ENCODE measurements at regions not wholly inside any gene's neighbourhood (a gene's known extent, or its start where the extent isn't known, plus 50 kb on each side); places are given as distances from the start of the nearest gene placed in this dataset.

DNA sequence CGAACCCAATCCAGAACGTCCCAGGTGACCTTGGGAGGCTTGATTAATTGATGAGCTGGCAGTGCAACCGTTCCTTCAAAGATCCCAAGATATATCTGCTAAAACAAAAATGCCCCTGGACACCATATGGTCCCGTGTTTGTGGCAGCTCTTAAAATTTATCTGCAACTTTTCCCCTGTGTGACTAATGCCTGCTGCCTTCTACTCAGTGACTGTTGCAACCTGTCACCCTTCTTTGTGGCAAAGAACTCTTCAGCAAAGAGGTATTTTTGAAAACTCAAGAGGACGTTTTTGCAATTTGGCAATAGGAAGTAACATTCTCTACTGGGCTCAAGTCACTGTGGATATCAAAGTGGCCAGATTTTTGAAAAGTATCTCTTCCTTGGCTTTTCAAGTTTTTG is 75.8 kb upstream of the SOD3 start:
- no peak for DNase-seq (ENCODE audit: low read depth in 2 of 2)

DNA sequence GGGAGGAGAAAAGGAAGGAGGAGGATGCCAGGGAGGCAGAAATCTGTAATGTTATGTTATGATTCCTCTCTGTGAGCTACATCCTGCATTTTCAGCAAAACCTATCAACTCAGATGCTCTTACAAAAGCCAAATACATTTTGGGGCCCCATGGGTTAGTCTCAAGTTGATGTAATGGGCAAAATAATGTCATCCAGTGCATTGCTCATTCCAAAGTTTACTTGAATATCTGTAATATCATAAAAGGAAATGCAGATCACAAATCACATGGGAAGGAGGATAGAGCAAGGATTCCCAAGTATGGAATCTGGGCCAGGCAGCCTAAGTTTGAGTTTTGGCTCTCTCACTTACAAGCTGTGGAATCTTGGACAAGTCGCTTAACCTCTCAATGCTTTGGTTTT is 74.9 kb upstream of the SOD3 start:
- no peak for DNase-seq (ENCODE audit: low read depth in 2 of 2)

DNA sequence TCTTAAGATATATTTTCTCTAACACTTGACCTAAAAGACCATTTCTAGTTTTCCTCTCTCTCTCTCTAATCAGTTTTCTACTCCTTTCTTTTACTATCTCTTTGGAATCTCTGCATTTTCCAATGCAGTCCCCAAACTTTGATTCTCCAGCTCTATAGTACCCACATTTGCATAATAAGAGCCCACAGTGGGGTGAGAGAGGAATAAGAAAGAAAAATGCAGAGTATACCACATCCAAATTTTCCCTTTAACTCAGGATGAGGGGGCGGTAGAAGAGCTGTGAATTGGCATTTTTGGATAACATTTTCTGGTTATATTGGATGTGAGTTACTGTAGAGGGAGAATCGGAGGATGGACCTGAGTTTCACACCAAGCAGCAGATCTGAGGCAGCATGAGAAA is 74.4 kb upstream of the SOD3 start:
- DNase-seq (ENCODE audit: low read depth in 2 of 2), result no peak

DNA sequence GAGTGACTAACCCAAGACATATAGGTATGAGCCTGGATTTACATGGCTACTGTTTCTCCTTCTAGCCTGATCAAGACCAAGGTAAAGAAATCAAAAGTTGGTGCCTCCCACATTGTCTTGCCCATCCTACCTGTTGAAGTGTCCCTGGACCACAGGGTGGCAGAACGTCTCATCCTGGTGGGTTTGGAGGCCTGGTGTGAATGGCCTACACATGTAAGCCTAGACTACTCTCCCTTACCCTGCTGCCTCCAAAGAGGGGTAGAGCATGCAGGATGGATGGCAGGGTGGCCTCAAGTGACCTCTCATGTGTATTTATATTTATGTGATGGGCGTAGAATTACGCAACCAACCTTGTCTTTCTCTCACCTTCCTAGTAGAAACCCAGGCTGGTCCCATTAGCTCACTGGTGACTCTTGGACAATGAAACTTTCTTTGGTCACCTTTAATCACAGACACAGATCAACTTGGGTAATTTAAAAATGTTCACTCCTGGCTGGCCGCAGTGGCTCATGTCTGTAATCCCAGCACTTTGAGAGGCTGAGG is 73.3 kb upstream of the SOD3 start:
- no peak for DNase-seq (ENCODE audit: low read depth in 2 of 2)

DNA sequence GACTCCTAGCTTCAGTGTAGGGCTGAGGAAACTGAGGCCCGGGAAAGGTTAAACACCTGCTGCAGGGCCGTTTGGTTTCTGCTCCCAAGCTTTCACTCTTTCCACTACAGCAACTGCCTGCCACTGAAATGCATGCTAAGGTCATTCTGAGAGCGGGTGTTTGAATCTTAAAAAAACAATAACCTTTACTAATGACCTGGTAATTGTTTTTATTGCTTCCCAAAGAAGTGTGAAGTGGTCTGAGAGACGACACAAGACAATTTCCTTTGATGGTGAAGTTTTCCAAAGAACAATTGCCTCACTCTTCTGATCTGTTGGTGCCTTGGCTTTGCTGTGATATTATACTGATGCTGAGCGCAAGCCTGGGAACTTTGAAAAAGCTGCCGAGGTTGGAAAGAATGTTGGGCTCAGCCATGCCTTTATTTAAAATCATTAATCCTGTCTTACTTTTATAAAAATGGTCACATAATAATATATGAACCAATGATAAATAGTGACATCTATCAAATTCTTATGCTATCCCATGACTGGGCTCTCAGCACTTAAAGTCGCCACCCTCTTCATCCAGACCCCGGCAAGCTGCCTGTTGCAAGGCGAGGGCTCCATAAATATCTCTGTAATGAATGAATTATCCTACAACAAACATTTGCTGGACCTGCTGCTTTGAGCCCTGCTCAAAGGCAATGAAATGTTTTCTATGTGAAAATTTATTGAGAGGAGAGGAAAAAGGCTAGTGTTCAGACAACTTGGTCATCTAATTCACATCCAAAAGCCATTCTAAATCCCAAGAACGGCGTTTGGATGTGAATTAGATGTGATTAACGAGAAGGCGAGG is 67.8 kb upstream of the SOD3 start:
- no peak for DNase-seq (ENCODE audit: low read depth in 2 of 2)

DNA sequence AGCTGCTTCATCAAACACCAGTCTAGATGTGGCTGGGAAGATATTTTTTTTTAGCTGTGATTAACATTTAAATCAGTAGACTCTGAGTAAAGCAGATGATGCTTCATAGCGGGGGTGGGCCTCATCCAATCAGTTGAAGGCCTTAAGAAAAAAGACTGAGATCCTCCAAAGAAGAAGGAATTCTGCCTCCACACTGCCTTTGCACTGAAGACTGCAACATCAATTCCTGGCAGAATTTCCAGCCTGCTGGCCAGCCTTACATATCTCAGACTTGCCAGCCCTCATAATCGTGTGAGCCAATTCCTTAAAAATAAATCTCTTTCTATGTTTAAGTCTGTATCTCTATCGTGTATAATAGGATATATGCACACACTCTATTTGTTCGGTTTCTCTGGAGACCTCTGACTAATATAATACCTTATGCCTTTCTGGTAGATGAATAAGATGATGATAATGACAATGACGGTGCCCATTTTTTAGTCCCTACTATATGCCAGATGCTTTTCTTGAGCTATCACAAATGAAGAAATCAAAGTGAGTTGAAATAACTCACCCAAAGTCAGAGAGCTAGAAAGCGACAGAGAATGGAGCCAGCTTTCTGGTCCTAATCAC is 66.1 kb upstream of the SOD3 start:
- DNase-seq (ENCODE audit: low read depth in 2 of 2), result no peak

DNA sequence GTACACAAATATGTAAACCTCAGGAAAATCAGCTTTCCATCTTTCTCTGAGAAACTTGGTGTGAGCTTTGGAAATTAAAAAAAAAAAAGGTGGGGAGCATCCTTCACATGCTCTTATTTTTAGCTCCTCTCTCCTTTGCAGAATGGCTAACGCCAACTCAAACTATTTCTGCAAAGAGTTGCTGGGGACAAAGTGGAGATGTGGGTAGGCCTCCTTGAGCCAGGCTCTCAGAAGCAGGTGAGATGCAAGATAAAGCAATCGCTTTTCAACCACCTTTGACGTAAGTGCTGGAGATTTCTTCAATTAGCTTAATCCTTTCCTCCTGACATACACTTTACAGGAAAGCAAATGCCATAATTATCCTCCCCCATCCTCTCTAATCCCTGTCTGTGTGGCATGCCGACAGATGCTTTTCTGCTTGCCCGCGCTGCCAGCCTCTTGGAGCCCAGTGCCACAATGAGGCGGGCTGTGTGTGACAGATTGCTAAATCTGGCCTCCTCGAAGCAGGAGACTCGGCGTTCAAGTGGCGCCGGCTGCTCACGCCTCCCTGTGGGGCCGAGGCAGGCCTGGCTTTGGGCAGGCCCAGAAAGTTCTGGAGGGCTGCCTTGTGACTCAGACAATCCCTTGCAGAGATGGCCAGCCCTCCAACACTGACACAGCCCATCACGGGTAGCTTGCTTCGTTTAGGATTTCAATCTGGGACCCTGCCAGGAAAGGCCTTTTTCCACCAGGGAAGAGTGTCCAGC is 64.9 kb upstream of the SOD3 start:
- DNase-seq (ENCODE audit: low read depth in 2 of 2), result no peak

DNA sequence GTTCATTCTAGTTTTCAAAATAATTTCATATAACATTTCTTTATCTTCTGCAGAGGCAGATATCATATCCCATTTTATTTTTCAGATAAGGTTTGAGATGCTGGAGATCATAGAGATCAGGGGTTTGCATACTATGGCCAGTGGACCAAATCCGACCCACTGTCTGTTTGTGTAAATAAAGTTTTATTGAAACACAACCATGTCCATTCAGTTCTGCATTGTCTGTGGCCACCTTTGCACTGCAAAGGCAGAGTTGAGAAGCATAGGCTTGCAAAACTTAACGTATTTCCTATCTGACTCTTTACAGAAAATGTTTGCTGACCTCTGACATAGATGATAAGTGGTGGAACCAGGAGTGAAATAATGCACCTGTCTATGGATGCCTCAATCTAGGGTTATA is 63.9 kb upstream of the SOD3 start:
- no peak for DNase-seq (ENCODE audit: low read depth in 2 of 2)

DNA sequence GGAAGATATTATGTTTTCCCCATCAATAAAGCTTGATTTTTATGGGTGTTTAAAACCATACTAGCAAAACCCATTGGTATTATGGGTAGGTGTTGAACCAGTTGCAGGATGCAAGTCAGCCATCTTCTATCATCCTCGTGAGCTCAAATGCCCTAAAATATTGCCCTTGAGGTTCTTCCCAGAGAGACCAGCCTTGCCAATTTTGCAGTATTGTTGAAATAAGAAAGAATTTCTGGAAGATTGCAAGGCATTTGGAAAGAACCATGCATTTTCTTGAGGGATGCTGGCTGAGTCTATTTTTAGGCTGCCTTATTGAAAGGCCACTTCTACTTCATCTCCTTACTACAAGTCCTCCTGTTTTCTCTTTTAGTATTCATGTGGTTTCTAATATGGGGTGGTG is 60.9 kb upstream of the SOD3 start:
- DNase-seq (ENCODE audit: low read depth in 2 of 2), result no peak

DNA sequence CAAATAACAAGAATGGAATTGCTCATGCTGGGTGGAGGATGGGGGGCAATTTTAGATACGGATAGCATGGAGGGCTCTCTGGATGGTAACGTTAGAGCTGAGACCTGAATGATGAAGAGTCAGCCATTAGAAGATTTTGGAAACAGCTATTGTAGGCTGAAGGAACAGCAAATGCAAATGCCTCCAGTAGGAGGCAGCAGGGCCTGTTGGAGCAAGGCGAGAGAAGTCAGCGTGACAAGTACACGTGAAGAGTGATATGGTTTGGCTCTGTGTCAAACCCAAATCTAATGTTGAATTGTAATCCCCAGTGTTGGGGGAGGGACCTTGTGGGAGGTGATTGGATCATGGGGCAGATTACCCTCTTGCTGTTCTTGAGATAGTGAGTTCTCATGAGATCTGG is 59.3 kb upstream of the SOD3 start:
- DNase-seq (ENCODE audit: low read depth in 2 of 2), result no peak

DNA sequence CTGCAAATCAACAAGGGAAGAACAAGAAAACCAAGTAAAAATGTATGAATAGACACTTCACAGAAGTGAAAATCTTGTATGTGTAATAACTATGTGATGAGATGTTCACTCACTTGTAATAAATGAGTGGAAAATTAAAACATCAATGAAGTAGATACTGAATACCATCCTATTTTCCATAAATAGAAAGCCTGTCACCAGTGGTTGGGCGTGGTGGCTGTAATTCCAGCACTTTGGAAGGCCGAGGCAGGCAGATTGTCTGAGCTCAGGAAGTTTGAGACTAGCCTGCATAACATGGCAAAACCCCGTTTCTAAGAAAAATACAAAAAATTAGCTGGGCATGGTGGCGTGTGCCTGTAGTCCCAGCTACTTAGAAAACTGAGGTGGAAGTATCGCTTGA is 53.5 kb upstream of the SOD3 start:
- no peak for DNase-seq (ENCODE audit: low read depth in 2 of 2)

DNA sequence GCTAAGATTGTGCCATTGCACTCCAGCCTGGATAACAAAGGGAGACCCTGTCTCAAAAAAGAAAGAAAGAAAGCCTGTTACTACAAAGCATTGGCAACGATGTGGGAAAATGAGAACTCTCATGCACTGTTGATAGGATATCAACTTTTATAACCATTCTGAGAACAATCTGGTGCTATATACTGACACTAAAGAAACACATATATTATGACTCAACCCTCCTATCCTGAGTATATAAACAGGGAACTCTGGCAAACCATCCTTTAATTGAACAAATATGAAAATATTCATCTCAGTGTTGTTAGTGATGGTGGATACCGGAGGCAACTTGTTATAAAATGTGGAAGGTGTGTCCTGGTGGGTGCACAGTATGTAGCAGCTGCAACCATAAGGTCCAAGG is 53.0 kb upstream of the SOD3 start:
- DNase-seq (ENCODE audit: low read depth in 2 of 2), result no peak

DNA sequence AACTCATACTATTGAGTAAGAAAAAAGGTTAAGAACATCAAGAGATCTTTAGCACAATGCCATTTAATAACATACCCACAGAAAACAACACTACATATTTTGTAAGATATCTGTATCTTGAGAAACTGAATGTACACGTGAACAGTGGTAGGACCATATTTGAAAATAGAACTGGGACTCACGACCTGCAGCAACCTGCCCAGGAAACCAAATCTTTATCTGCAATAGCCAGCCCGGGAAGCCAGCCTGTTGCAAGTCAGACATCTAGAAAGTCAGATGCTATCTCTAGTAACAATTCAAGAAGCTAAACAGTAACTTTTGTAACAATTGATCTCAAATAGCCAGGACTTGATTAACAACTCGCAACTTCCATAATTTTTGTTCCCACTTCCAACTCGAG is 52.6 kb upstream of the SOD3 start:
- no peak for DNase-seq (ENCODE audit: low read depth in 2 of 2)

DNA sequence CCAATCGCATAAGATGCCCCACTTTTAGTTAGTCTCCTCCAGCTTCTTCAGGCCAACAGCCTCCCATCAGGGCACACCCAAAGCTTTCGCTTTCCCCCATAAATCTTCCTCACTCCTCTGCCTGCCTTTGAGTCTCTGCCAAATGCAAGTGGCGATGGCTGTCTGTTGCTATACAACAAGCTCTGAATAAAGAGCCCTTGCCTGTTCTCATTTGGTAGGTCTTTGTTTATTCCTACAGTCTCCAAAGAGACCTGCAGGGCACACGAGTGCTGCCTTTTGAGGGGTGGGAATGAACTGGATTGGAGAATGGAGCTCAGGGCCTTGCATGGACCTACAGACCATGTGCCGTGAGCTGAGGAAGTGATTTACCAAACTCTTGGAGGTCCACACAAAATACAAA is 52.2 kb upstream of the SOD3 start:
- no peak for DNase-seq (ENCODE audit: low read depth in 2 of 2)

DNA sequence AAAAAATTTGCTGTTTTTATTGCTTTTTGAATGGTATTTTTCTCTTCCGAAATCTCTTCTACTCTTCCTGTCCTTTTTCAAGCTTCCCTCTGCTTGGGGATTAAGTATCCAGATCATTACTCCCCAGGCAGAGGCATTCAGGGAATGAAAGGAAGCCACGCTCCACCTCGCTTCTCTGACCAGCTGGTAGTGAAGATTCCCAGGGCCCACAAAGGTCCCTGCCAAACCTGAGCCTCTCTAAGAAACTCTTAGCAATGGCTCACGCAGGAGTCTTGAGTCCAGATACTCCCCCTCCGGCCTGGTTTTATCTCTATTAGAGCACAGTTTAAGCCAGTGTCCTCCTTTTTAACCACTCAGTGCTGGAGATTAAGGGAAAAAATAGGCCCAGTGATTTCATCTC is 51.4 kb upstream of the SOD3 start:
- DNase-seq (ENCODE audit: low read depth in 2 of 2), result no peak

DNA sequence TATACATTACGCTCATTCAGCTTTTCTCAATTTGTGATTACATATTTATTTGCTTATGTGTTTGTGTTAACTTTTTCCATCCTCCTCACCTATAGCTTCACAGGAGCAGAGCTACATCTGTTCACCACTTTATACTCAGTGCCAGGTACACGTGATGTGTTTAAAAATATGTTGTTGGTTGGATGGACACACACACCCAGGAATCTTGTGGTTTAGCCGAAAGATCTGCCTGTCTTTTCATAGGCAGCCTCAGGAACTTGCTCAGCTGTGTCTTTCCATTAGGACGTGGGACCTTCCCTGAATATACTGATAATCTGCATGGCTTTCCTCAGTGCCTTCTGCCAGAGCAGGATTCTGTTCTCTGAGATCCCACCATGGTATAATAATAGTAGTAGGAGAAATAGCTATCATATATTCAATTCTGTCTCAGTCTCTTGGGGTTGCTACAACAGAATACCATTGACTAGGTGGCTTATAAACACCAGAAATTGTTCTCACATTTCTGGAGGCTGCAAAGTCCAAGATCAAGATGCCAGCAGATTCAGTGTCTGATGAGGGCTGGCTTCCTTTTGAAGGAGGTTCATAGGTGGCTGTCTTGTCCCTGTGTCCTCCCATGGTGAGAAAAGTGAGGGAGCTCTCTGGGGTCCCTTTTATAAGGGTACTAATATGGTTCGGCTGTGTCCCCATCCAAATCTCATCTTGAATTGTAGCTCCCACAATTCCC is 50.0 kb upstream of the SOD3 start:
- no peak for DNase-seq (ENCODE audit: low read depth in 2 of 2)

Data from stimulated activated CD8-positive, alpha-beta memory T cell treated with anti-CD3 and anti-CD28 coated beads, Interleukin-15, amount 100 ng/mL, for 48 hours (primary cell).